Upper lobe of left lung (tissue), 6 donors: ENCODE measurements at regions not wholly inside any gene's neighbourhood (a gene's known extent, or its start where the extent isn't known, plus 50 kb on each side); places are given as distances from the start of the nearest gene placed in this dataset.

ENCODE experiments used
- ATAC-seq, 2 donors: fragments of 200-7000 bp; cut with Tn5 transposase; one replicate each; pipeline ENCODE4 v1.9.1; 2022; ENCODE audit warnings: mild to moderate bottlenecking in 2 of 2, moderate library complexity in 2 of 2; ENCODE audit not compliant: low FRiP score in 2 of 2
- DNase-seq, 2 donors: peaks; one replicate each; pipeline ENCODE4 v3.0.0-alpha.2; 2019 to 2020
- H3K27ac ChIP-seq, 4 donors: fragments of 200-600 bp; sonication (generic); one replicate each; pipeline ENCODE4 v1.5.1; 2016 to 2019
- H3K27me3 ChIP-seq, 4 donors: fragments of 200-600 bp; sonication (generic); one replicate each; pipeline ENCODE4 v1.5.1; 2017 to 2019
- H3K36me3 ChIP-seq, 4 donors: fragments of 200-600 bp; sonication (generic); one replicate each; pipeline ENCODE4 v1.5.1; 2016 to 2019
- H3K4me1 ChIP-seq, 4 donors: fragments of 200-600 bp; sonication (generic); one replicate each; pipeline ENCODE4 v1.5.1; 2018 to 2019
- H3K4me3 ChIP-seq, 4 donors: fragments of 200-600 bp; sonication (generic); one replicate each; pipeline ENCODE4 v1.5.1; 2017 to 2019; ENCODE audit warnings: mild to moderate bottlenecking in 2 of 4, moderate library complexity in 1 of 4
- H3K9me3 ChIP-seq, 4 donors: fragments of 200-600 bp; sonication (generic); one replicate each; pipeline ENCODE4 v1.5.1; 2018 to 2019
- EP300 ChIP-seq, 4 donors: sonication (generic); formaldehyde crosslinking; IDR thresholded peaks; one replicate each; pipeline ENCODE4 v1.5.1; 2017; ENCODE audit warnings: antibody characterized with exemption in 4 of 4, control low read depth in 2 of 4
- POLR2A ChIP-seq, 4 donors: fragments of 450-650 bp; IDR thresholded peaks; one replicate each; pipeline ENCODE4 v1.5.1; 2016 to 2017; ENCODE audit warnings: antibody characterized with exemption in 4 of 4, mild to moderate bottlenecking in 2 of 4
- POLR2AphosphoS5 ChIP-seq, 2 donors: sonication (generic); formaldehyde crosslinking; IDR thresholded peaks; one replicate each; pipeline ENCODE4 v1.5.1; 2017; ENCODE audit warnings: antibody characterized with exemption in 2 of 2
- WGBS, 2 donors: methylation state at CpG; one replicate each; pipeline ENCODE4 v1.1.5; 2017 to 2018; 5-methylcytosine and 5-hydroxymethylcytosine counted together
- TF ChIP-seq, protein P1 (sequence below), 6 experiments: fragments of 450-650 bp in 4 of 6; fragments of 200-600 bp in 2 of 6; sonication (generic) in 2 of 6; IDR thresholded peaks; one replicate each; pipeline ENCODE4 v1.5.1; 2016 to 2019; ENCODE audit warnings: antibody characterized with exemption in 6 of 6
- donor health status: DM: no; HTN: no; CAD: no; lungs with moderate emphysema.
- donor health status: DM: no; HTN: yes; CAD: no; lungs with severe emphysema.

DNA sequence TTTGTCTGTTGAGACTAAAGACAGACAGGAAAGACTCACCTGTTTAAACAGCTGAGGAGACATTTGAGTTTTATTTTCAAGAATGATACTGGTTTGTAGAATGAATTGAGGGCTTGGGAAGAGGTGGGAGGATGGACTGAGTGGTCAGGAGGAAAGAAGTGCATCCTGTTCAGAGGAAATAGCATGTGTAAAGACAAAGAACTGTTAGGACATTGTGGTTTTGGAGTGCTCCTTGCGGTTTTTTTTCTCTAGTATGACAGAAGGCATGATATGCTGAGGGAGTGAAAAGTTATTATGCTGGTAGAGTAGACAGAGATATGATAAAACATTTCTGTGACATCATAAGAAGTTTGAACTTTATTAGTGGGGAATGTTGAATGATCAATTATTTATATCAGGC lies 270.7 kb upstream of the ELAVL2 start:
- Histone ChIP-seq H3K36me3 (no peaks in the 10 kb centered on the region), H3K4me3 (no peak overlapping the region), H3K27ac (no peak overlapping the region), H3K4me1 (no peaks in the 10 kb centered on the region), H3K27me3 (no peaks in the 10 kb centered on the region), H3K9me3 (peaks cover 0 to 6% (median 0%) of the 10 kb centered on the region in 4 donors)
- no peak for ATAC-seq
- 32 to 68% methylated on average over 1 of the region's 1 CpG for WGBS, 2 donors
- DNase-seq: no peak
- TF ChIP-seq POLR2A (IDR thresholded peaks at IDR 0.05) (no peak), EP300 (IDR thresholded peaks at IDR 0.05) (no peak)
- TF ChIP-seq, protein P1, sequence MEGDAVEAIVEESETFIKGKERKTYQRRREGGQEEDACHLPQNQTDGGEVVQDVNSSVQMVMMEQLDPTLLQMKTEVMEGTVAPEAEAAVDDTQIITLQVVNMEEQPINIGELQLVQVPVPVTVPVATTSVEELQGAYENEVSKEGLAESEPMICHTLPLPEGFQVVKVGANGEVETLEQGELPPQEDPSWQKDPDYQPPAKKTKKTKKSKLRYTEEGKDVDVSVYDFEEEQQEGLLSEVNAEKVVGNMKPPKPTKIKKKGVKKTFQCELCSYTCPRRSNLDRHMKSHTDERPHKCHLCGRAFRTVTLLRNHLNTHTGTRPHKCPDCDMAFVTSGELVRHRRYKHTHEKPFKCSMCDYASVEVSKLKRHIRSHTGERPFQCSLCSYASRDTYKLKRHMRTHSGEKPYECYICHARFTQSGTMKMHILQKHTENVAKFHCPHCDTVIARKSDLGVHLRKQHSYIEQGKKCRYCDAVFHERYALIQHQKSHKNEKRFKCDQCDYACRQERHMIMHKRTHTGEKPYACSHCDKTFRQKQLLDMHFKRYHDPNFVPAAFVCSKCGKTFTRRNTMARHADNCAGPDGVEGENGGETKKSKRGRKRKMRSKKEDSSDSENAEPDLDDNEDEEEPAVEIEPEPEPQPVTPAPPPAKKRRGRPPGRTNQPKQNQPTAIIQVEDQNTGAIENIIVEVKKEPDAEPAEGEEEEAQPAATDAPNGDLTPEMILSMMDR (IDR thresholded peaks at IDR 0.05): no peak

GRCh38 chr9:24095246-24095645 lies 269.2 kb upstream of the ELAVL2 start:
- no peaks in the 10 kb centered on the region for H3K27me3 ChIP-seq
- H3K4me1 ChIP-seq: no peaks in the 10 kb centered on the region
- no peak for ATAC-seq
- 76 to 80% methylated on average over 2 of the region's 2 CpGs for WGBS, 2 donors
- no peaks in the 10 kb centered on the region for H3K36me3 ChIP-seq
- no peak for TF ChIP-seq POLR2AphosphoS5 (IDR thresholded peaks at IDR 0.05)
- no peak for TF ChIP-seq POLR2A (IDR thresholded peaks at IDR 0.05)
- TF ChIP-seq, protein P1 (IDR thresholded peaks at IDR 0.05): no peak
- no peak for TF ChIP-seq EP300 (IDR thresholded peaks at IDR 0.05)
- H3K9me3 ChIP-seq: peaks cover 0 to 6% (median 0%) of the 10 kb centered on the region in 4 donors
- H3K27ac ChIP-seq: no peak overlapping the region
- no peak overlapping the region for H3K4me3 ChIP-seq
- DNase-seq: no peak

GRCh38 chr9:24090566-24090965 lies 264.5 kb upstream of the ELAVL2 start:
- H3K27ac ChIP-seq: no peak overlapping the region
- H3K4me3 ChIP-seq: no peak overlapping the region
- ATAC-seq: no peak
- H3K9me3 ChIP-seq: peaks cover 0 to 8% (median 0%) of the 10 kb centered on the region in 4 donors
- 85 to 89% methylated on average over 6 of the region's 6 CpGs for WGBS, 2 donors
- no peaks in the 10 kb centered on the region for H3K36me3 ChIP-seq
- no peak for DNase-seq
- H3K4me1 ChIP-seq: no peaks in the 10 kb centered on the region
- H3K27me3 ChIP-seq: no peaks in the 10 kb centered on the region
- TF ChIP-seq, protein P1 (IDR thresholded peaks at IDR 0.05): no peak
- no peak for TF ChIP-seq POLR2AphosphoS5 (IDR thresholded peaks at IDR 0.05)
- TF ChIP-seq EP300 (IDR thresholded peaks at IDR 0.05): no peak

- DNase-seq (no peak), ATAC-seq (no peak)
- no peaks in the 10 kb centered on the region for H3K36me3 ChIP-seq
- H3K27ac ChIP-seq: no peak overlapping the region
- H3K4me1 ChIP-seq: no peaks in the 10 kb centered on the region
- 76% methylated on average over 6 of the region's 6 CpGs for WGBS, 2 donors
- TF ChIP-seq EP300 (IDR thresholded peaks at IDR 0.05): no peak
- no peak for TF ChIP-seq POLR2A (IDR thresholded peaks at IDR 0.05)
- no peak for TF ChIP-seq POLR2AphosphoS5 (IDR thresholded peaks at IDR 0.05)
- TF ChIP-seq, protein P1 (IDR thresholded peaks at IDR 0.05): no peak
- H3K9me3 ChIP-seq: no peaks in the 10 kb centered on the region
- no peak overlapping the region for H3K4me3 ChIP-seq
- no peaks in the 10 kb centered on the region for H3K27me3 ChIP-seq
Observed at GRCh38 chr9:24073666-24074065, 247.6 kb upstream of the ELAVL2 start.

DNA sequence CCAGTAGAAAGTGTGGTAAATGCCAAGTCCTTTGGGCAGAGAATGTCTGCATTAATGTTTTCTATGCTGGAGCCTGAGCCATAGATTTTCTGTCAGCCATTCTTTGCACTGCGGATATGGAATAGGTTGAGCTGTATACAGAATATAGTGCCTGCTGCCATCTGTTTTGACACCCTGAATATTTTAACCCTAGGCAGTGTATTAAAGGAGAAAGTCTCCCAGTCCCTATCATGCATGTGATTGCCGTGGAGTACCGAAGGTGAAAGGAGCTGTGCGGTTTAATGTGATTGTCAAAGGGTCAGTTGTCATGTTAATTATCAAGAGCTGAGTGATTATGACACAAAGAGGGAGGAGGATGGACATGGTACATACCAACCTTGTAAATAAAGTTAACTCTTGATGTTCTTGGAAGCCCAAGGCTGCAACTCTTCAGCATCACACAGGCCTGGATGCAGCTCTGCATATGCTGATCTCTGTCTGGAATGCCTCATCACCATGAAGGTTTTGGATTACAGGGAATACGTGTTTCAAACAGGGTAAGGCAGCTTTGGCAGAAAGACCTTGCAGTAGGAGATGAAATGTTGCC lies 247.1 kb upstream of the ELAVL2 start:
- ATAC-seq (no peak), DNase-seq (no peak)
- Histone ChIP-seq H3K4me1 (no peaks in the 10 kb centered on the region), H3K9me3 (no peaks in the 10 kb centered on the region), H3K27me3 (no peaks in the 10 kb centered on the region), H3K27ac (no peak overlapping the region), H3K36me3 (no peaks in the 10 kb centered on the region), H3K4me3 (no peak overlapping the region)
- WGBS, 2 donors: 59 to 74% methylated on average over 5 of the region's 5 CpGs
- TF ChIP-seq POLR2AphosphoS5 (IDR thresholded peaks at IDR 0.05) (no peak), POLR2A (IDR thresholded peaks at IDR 0.05) (no peak), EP300 (IDR thresholded peaks at IDR 0.05) (no peak)
- TF ChIP-seq, protein P1 (IDR thresholded peaks at IDR 0.05): no peak
